CD14-positive monocyte (primary cell): ENCODE measurements at regions not wholly inside any gene's neighbourhood (a gene's known extent, or its start where the extent isn't known, plus 50 kb on each side); places are given as distances from the start of the nearest gene placed in this dataset.

Experiments used
- DNase-seq, 3 donors: peaks; one replicate each; pipeline ENCODE4 v3.0.0-alpha.2; 2011 to 2022
- H2AFZ ChIP-seq: 2 replicates; pipeline ENCODE4 v1.6.0; 2012; ENCODE audit warnings: mild to moderate bottlenecking, low read depth, low read length, inconsistent platforms; ENCODE audit not compliant: insufficient read depth, poor library complexity, severe bottlenecking
- H3K27ac ChIP-seq, 2 donors: 1 replicate in 1 of 2; 2 replicates in 1 of 2; pipeline ENCODE4 v1.5.1; 2012 to 2013; ENCODE audit warnings: low read length in 2 of 2, control low read depth in 1 of 2, inconsistent platforms in 1 of 2, low read depth in 1 of 2, mild to moderate bottlenecking in 1 of 2
- H3K27me3 ChIP-seq, 2 donors: one replicate each; pipeline versions ENCODE4 v1.6.0 to v1.6.1; 2011 to 2013; ENCODE audit warnings: low read length in 2 of 2; ENCODE audit not compliant: control insufficient read depth in 2 of 2, insufficient read depth in 2 of 2
- H3K36me3 ChIP-seq, 2 donors: replicated peaks in 1 of 2; 1 replicate in 1 of 2; 2 replicates in 1 of 2; pipeline versions ENCODE4 v1.5.1 to v1.6.1; 2012 to 2013; ENCODE audit warnings: low read length in 2 of 2, control low read depth in 1 of 2, inconsistent platforms in 1 of 2, mild to moderate bottlenecking in 1 of 2; ENCODE audit not compliant: insufficient read depth in 2 of 2, control insufficient read depth in 1 of 2
- H3K4me1 ChIP-seq, 2 donors: 1 replicate in 1 of 2; 2 replicates in 1 of 2; pipeline versions ENCODE4 v1.5.1 to v1.6.1; 2012 to 2013; ENCODE audit warnings: low read length in 2 of 2, control low read depth in 1 of 2, inconsistent platforms in 1 of 2, mild to moderate bottlenecking in 1 of 2, moderate library complexity in 1 of 2; ENCODE audit not compliant: insufficient read depth in 2 of 2, control insufficient read depth in 1 of 2
- H3K4me2 ChIP-seq: replicated peaks from 2 replicates; pipeline ENCODE3; 2012; ENCODE audit warnings: low read length, moderate library complexity, mild to moderate bottlenecking; ENCODE audit not compliant: poor library complexity, severe bottlenecking; ENCODE audit errors: extremely low read depth
- H3K4me3 ChIP-seq, 3 experiments: fragments of 200-600 bp in 1 of 3; sonication (generic) in 1 of 3; replicated peaks in 1 of 3; 1 replicate in 2 of 3; 2 replicates in 1 of 3; pipeline ENCODE4 v1.5.1; 2011 to 2013; ENCODE audit warnings: low read length in 3 of 3, mild to moderate bottlenecking in 3 of 3, control low read depth in 2 of 3, low read depth in 2 of 3, inconsistent platforms in 1 of 3, moderate library complexity in 1 of 3
- H3K79me2 ChIP-seq: 2 replicates; pipeline ENCODE4 v1.6.0; 2012; ENCODE audit warnings: mild to moderate bottlenecking, control low read depth, inconsistent platforms, low read length, moderate library complexity; ENCODE audit not compliant: insufficient read depth
- H3K9ac ChIP-seq: 2 replicates; pipeline ENCODE4 v1.6.0; 2017; ENCODE audit warnings: low read length, mild to moderate bottlenecking; ENCODE audit not compliant: insufficient read depth, poor library complexity, severe bottlenecking
- H3K9me3 ChIP-seq, 2 donors: replicated peaks in 1 of 2; 1 replicate in 1 of 2; 2 replicates in 1 of 2; pipeline versions ENCODE4 v1.5.1 to v1.6.1; 2012 to 2013; ENCODE audit warnings: low read length in 2 of 2, control low read depth in 1 of 2; ENCODE audit not compliant: control insufficient read depth in 1 of 2, insufficient read depth in 1 of 2
- H4K20me1 ChIP-seq: 2 replicates; pipeline ENCODE4 v1.6.0; 2012; ENCODE audit warnings: mild to moderate bottlenecking, low read length, control low read depth, moderate library complexity; ENCODE audit not compliant: insufficient read depth
- H3K27ac Mint-ChIP-seq, 7 donors: one replicate each; pipeline ENCODE4 v1.8.0; 2020; ENCODE audit warnings: mild to moderate bottlenecking in 7 of 7, mixed read lengths in 7 of 7, moderate library complexity in 6 of 7, inconsistent platforms in 2 of 7
- H3K27me3 Mint-ChIP-seq, 3 donors: one replicate each; pipeline ENCODE4 v1.8.0; 2021 to 2022; ENCODE audit warnings: low read depth in 3 of 3, mild to moderate bottlenecking in 3 of 3, mixed read lengths in 3 of 3, moderate library complexity in 3 of 3, inconsistent platforms in 1 of 3
- H3K36me3 Mint-ChIP-seq, 2 donors: one replicate each; pipeline ENCODE4 v1.8.0; 2020; ENCODE audit warnings: mixed read lengths in 2 of 2, inconsistent platforms in 1 of 2, mild to moderate bottlenecking in 1 of 2
- H3K4me1 Mint-ChIP-seq: one replicate; pipeline ENCODE4 v1.8.0; 2020; ENCODE audit warnings: mild to moderate bottlenecking, mixed read lengths
- H3K4me3 Mint-ChIP-seq, 2 donors: one replicate each; pipeline ENCODE4 v1.8.0; 2020; ENCODE audit warnings: mild to moderate bottlenecking in 2 of 2, mixed read lengths in 2 of 2, moderate library complexity in 1 of 2
- H3K9me3 Mint-ChIP-seq, 7 donors: one replicate each; pipeline ENCODE4 v1.8.0; 2020 to 2022; ENCODE audit warnings: mixed read lengths in 7 of 7, mild to moderate bottlenecking in 6 of 7, moderate library complexity in 6 of 7, inconsistent platforms in 2 of 7
- CTCF ChIP-seq: fragments of 200-600 bp; IDR thresholded peaks from one replicate; pipeline ENCODE4 v1.8.0; 2022; ENCODE audit warnings: antibody characterized with exemption, mild to moderate bottlenecking
- WGBS: methylation state at CpG from one replicate; pipeline ENCODE4 v1.1.5; 2013; ENCODE audit warnings: missing lambda C conversion rate; ENCODE audit not compliant: insufficient coverage; 5-methylcytosine and 5-hydroxymethylcytosine counted together
- intact Hi-C, 2 donors: fragments of 100-400 bp; cut with micrococcal nuclease; formaldehyde crosslinking; loops; one replicate each; pipeline versions ENCODE4 v1.15.0 to v1.15.1; 2023

DNA sequence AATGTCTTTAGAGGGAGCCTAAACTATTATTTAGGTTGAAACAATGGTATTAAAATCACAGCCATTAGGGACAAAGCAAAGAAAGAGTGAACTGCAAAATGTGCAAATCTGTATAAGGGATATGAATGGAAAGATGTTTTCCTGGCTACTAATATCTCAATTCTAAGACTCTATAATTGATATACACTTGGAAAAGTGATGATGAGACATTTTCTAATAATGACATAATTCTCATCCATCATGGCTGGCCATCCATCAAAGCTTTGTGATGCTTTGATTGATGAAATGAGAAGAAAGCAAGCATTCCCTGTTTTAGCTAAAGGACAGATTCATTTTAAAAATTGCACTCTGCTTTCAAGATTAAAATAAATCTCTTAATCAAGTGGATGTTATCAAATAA is 965.5 kb upstream of the IGFBP7 start:
- Mint-ChIP-seq H3K36me3 (no peaks in the 10 kb centered on the region), H3K4me3 (no peak overlapping the region), H3K4me1 (no peaks in the 10 kb centered on the region), H3K27ac (no peak overlapping the region), H3K27me3 (no peaks in the 10 kb centered on the region), H3K9me3 (peaks cover 0 to 7% (median 0%) of the 10 kb centered on the region in 7 donors)
- no peak overlapping the region for H3K9ac ChIP-seq
- H4K20me1 ChIP-seq, result no peaks in the 10 kb centered on the region
- H3K9me3 ChIP-seq, result peaks cover 0 to 3% of the 10 kb centered on the region in 2 donors
- no peaks in the 10 kb centered on the region for H3K36me3 ChIP-seq
- H2AFZ ChIP-seq, result no peak overlapping the region
- no peak overlapping the region for H3K27ac ChIP-seq
- H3K4me3 ChIP-seq, result no peak overlapping the region
- no peak overlapping the region for H3K4me2 ChIP-seq
- intact Hi-C loops, result no loop called here
- no peaks in the 10 kb centered on the region for H3K4me1 ChIP-seq
- TF ChIP-seq CTCF, result no peak
- H3K79me2 ChIP-seq, result no peaks in the 10 kb centered on the region
- no peak for DNase-seq
- no peaks in the 10 kb centered on the region for H3K27me3 ChIP-seq

- peaks cover 0 to 3% of the 10 kb centered on the region in 2 donors for H3K9me3 ChIP-seq
- DNase-seq, result no peak
- intact Hi-C loops, result no loop called here
- H3K9ac ChIP-seq, result no peak overlapping the region
- H3K4me3 ChIP-seq, result no peak overlapping the region
- no peak overlapping the region for H3K4me3 Mint-ChIP-seq
- no peak overlapping the region for H3K4me2 ChIP-seq
- H3K27ac ChIP-seq, result no peak overlapping the region
- H3K27me3 ChIP-seq, result no peaks in the 10 kb centered on the region
- H3K36me3 ChIP-seq, result no peaks in the 10 kb centered on the region
- no peak for TF ChIP-seq CTCF
- no CpG with 5 or more reads among the region's 1 CpG for WGBS
- no peaks in the 10 kb centered on the region for H3K27me3 Mint-ChIP-seq
- H3K9me3 Mint-ChIP-seq, result peaks cover 0 to 7% (median 0%) of the 10 kb centered on the region in 7 donors
- no peak overlapping the region for H3K27ac Mint-ChIP-seq
- no peaks in the 10 kb centered on the region for H3K36me3 Mint-ChIP-seq
- H3K4me1 Mint-ChIP-seq, result no peaks in the 10 kb centered on the region
- no peaks in the 10 kb centered on the region for H3K79me2 ChIP-seq
- H4K20me1 ChIP-seq, result no peaks in the 10 kb centered on the region
- H2AFZ ChIP-seq, result no peak overlapping the region
- H3K4me1 ChIP-seq, result no peaks in the 10 kb centered on the region
These were observed 964.2 kb upstream of the IGFBP7 start for GRCh38 chr4:58074382-58074781.
